ENCODE measurements at regions not wholly inside any gene's neighbourhood (a gene's known extent, or its start where the extent isn't known, plus 50 kb on each side); places are given as distances from the start of the nearest gene placed in this dataset.

DNA sequence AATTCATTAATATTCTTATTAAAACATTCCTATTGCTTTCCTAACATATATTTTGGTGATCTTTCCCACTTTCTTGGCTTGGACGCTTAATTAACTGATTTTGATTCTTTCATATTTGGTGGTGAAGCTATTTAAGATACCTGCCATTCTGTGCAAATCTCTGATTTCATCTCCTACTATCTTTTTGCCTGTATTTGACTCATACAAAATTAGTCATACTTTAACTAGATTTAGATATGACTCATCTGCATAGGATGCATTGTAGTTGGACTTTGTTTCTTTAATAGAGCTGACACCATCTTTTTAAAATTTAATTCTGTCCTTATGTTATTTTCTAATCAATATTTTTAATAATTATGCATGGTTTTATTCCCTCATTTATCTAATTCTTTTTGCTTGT is 93.8 kb upstream of the PLPPR4 start:
- DNase-seq = no peak

DNA sequence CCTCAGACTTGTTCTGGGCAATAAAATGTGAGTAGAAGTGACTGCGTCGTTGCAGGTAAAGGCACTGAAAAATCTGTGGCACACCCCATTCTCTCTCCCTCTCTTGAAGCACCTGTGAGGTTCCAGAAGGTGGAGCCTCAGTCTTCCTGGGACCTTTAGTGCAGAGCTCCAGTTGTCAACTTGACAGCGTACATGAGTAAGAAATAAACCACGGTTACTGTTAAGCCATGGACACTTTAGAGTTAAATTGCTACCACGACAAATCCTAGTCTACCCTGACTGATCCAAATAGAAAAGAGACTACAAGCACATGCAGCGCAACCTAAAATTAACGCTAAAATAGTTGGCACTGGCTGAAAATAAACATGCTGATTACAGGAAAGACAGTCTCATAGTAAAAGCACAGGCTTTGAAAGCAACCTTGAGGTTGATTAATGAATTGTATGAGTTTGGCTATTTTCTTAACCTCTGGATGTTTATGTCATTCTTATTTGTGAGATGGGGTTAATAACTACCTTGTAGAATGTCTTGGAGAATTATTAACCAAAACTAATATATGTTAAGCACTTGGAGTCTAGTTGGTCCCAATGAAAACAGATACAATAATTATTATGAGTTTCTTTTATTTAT is 93.0 kb upstream of the PLPPR4 start:
- no peak for DNase-seq

DNA sequence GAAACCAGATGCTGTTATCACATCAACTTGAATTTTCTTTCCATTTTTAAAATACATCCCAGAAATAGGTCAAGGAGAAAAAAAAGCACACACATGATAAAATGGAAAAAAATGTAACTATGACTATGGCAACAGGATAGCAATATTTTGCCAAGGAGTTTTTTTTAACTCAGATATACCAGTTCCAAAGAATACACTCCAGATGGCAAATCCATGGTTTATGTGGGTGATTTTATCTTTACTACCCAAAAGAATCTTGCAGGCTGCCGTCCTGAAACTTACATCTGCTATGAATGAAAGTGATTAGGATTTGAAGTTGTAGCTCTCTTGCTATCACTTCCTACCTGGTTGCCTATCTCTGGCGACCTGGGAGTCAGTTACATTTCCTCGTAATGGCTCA is 91.0 kb upstream of the PLPPR4 start:
- no peak for DNase-seq

DNA sequence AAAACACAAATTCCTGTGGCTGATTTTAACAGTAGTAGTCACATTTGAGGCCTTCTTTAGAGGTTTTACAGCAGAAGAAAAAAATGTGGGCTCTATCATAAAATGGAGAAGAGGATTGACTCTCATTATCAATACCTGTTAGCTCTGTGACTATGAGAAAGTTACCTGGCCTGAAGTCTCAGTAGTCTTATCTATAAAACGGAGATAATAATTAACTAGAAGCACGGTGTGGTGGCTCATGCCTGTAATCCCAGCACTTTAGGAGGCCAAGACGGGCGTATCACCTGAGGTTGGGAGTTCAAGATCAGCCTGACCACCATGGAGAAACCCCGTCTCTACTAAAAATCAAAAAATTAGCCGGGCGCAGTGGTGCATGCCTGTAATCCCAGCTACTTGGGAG is 90.4 kb upstream of the PLPPR4 start:
- no peak for DNase-seq

DNA sequence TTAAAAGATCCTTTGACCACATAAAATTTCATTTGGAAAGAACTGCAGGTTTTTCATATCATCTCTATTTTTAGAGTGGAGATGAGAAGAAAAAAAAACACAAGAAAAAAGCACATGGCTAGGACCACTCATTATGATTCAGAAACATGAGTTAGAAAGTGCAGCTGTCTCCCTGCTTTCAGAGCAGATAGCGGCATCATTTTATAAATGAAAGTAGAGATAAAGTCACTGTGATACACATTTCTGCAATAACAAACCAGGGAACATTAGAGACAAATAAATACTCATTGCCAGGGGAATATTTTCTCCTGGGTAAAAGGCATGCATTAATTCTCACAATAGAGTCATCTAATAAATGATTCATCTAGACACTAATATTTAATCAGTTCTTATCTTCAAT is 87.5 kb upstream of the PLPPR4 start:
- no peak for DNase-seq

- peak; percentile 31 for DNase-seq
Observed at GRCh38 chr1:99177465-99177864, 86.8 kb upstream of the PLPPR4 start.

- DNase-seq = peak; percentile 87
Observed at GRCh38 chr1:99180343-99180808, 83.9 kb upstream of the PLPPR4 start.

DNA sequence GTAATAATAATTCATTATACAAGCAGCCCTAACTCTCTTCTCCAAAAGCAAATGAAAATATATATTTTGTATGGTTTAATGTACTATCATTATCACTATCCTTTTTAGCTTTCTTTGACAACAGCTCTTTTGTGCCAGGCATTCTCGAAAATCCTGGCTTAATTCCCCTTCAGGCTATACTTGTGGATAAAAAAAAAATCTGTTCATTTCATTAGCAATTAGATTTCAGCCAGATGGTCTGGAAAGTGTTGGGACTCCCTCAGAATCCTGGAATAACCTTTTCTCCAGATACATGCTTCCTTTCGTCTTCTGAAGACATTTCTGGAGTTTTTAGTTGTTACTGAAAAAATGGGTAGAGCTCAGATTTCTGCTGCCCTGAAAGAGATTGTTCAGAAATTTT is 83.4 kb upstream of the PLPPR4 start:
- peak; percentile 5 for DNase-seq

DNA sequence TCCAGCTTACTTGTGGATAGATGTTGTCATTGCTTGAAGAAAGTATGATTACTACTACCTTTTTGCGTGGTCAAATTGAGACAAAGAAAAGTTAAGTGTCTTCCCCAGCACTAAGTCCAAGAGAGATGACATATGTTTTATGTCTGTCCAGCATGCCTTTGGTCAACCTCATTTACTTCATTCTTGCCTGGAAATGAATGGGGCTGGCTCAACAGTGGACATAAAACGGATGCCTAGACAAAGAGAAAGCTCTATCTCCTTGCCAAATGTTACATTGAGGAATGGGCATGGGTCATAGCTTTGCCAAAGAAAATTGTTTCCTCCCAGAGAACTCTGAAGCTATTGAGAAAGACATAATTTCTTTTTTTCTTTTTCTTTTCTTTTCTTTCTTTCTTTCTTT is 82.4 kb upstream of the PLPPR4 start:
- DNase-seq = no peak

DNA sequence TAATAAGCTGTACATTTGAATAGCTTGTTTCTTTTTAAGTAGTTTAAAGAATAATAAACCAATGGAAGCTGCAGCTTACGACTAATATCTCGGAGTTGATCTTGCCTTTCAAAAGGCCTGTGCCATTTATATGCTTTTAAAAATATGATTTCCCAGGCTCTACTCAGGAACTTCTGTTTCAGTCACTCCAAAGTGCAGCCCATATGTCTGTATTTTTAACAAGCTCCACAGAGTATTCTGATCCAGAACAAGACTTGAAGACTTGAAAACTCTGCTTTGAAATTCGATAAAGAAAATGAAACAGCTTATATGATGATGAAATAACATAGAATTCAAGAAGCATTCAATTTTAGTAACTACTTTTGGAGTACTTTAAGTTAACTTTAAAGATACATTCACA is 79.1 kb upstream of the PLPPR4 start:
- no peak for DNase-seq

DNA sequence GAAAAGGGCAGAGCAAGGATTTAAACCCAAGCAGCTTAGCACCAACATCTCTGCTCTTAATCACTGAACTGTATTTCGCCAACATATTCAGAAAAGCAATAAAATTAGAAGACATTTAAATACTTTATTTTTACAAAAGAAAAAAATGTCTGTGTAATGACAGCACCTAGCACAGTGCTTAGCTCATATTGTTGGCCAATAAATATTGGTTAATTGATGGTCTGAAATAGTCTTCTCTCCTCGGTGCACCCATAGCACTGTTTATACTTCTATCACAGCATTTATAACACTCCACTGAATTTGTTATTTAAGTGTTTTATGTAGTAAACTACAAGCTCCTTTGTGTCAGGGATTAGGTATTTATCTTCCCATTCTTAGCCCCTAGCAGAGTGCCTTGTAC is 70.9 kb upstream of the PLPPR4 start:
- no peak for DNase-seq

GRCh38 chr1:99198393-99198792 is 65.9 kb upstream of the PLPPR4 start:
- DNase-seq = no peak

GRCh38 chr1:99207216-99207615 is 57.1 kb upstream of the PLPPR4 start:
- no peak for DNase-seq
